ENCODE measurements at regions not wholly inside any gene's neighbourhood (a gene's known extent, or its start where the extent isn't known, plus 50 kb on each side); places are given as distances from the start of the nearest gene placed in this dataset.
A peak's percentile ranks its signal among the peaks of the same experiment; 100 is the strongest.
"Not testable (repeated sequence)": the region's sequence is repeated elsewhere in the genome, so short reads cannot be mapped to it uniquely, and the experiment has no call there.

- no peak for DNase-seq (ENCODE audit: extremely low read depth in 1 of 11, low read depth in 9 of 11, low spot score in 4 of 11)
Measured at GRCh38 chr17:68784431-68784830, 170.8 kb downstream of the ABCA8 start.

DNA sequence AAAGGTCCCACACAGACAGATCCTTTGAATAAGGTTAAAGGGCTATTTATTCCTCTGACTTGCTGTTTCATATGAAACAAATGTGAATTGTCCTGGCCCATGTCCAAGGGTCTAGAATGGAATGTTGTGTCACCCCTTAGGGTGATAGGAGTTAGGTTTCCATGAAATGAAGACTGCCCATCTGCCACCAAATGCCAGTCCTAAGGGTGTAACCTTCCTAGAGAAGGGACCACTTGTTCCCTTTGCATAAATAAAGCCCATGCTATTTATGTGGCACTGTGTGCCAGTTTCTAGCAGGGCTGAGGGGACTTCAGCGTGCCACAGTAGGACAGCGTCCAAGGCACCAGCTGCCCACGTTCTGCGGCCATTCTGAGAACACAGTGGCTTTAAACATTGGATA is 171.3 kb downstream of the ABCA8 start:
- no peak for DNase-seq (ENCODE audit: extremely low read depth in 1 of 11, low read depth in 9 of 11, low spot score in 4 of 11)

DNA sequence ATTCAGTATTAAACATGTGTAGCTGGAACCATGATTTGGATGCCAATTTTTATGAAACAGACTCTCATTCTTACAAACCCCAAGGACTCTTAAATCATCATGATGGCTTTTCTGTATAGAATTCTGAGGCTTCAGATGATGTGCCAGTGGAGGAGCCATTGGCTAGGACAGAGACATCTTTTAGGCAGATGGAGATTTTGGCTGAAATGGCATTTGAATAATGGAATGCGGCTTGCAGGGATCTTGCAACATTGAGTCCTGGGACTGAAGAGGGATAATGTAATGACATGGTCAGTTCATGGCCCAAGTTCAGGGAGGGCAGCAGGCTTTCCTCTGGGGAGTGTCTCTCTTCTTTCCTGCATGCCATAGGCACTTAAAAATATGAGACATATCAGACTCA is 172.4 kb downstream of the ABCA8 start:
- DNase-seq (ENCODE audit: extremely low read depth in 1 of 11, low read depth in 9 of 11, low spot score in 4 of 11) = no peak

- no peak for DNase-seq (ENCODE audit: extremely low read depth in 1 of 11, low read depth in 9 of 11, low spot score in 4 of 11)
Measured at GRCh38 chr17:68780596-68780995, 174.6 kb downstream of the ABCA8 start.

- no peak for DNase-seq (ENCODE audit: extremely low read depth in 1 of 11, low read depth in 9 of 11, low spot score in 4 of 11)
Measured at GRCh38 chr17:68778726-68779125, 176.5 kb downstream of the ABCA8 start.

DNA sequence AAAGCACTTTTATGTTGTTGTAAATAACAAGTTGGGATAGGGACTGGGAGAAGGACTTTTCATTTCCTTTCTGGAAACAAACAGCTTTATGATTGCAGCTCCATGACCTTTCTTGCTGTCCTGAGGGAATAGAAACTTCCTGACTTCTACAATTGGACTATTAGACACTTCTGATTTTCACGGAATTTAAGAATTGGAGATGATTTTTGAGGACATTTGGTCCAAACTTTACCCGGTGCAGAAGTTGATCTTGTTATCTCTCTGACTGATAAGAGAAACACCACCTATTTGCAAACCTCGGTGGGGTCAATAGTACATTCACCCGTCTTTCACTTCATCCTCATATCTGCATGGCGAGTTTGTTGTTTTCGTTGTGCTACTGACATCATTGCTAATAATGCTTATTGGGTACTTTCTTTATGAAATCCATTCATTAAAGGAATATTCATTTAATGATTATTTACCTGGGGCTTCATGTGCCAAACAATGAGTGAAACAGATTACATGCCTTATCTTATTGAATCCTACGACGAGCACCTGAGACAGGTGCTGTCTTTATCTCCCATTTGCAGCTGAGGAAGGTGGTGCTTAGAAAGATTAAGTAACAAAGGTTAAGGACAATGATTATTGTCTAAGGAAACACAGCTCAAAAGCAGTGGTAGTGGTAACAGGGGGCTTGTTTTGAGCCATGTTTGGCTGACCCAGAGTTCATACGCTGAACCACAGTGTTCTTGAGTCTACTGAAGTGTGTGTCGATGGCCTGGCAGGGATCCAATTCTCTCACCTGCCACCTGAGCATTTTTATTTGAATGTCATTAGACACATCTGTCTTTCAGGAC is 176.9 kb upstream of the FAM20A start:
- peak in 1 of 11 donors; percentile 24 for DNase-seq (ENCODE audit: extremely low read depth in 1 of 11, low read depth in 9 of 11, low spot score in 4 of 11)

DNA sequence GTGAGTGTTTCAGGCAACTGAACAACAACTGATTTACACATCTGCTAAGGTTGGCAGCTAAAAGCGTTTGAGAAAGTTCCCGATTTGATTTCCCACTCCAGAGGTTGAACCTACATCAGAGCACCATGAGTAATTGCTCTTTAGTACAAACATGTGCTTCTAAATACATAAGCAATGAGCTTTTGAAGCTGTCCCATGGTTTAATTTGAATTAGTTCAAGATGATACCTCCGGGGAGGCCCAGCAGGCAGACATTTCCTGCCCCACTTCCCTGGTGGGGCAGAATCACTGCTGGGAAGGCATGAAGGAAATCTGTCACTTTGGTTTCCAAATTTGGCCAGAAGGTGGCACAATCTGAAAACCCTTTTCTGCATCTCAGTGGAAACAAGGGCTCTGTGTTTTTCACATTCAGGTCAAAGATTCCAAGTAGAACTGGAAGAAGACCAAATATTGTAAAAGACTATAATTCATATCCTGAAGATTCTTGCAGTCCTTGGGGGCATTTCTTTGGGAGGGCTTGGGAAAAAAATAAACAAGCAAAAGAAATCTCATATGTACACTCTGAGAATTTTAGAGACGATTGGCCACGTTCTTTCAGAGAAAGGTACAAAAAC is 176.2 kb upstream of the FAM20A start:
- peak in 9 of 11 donors; percentile 43 to 73 (median 63) for DNase-seq (ENCODE audit: extremely low read depth in 1 of 11, low read depth in 9 of 11, low spot score in 4 of 11)

DNA sequence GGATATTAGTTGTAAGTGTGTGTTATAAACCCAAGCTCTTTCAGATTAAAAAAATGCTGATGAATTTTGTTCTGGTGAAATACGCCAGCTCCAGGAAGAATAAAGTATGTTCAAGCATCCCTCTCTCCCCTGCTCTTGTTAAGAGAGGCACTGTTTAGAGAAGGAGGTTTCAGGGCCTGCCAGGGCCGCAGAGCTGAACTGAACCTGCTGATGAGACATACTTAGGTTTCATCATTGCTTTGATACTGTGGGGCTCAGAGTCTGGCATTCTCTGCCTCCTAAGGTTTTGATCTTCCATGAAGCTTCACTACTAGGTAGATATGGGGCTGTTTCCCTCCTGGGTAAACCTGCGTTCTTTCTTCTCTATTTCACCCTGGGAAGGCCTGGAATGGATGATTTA is 175.3 kb upstream of the FAM20A start:
- DNase-seq (ENCODE audit: extremely low read depth in 1 of 11, low read depth in 9 of 11, low spot score in 4 of 11) = no peak

DNA sequence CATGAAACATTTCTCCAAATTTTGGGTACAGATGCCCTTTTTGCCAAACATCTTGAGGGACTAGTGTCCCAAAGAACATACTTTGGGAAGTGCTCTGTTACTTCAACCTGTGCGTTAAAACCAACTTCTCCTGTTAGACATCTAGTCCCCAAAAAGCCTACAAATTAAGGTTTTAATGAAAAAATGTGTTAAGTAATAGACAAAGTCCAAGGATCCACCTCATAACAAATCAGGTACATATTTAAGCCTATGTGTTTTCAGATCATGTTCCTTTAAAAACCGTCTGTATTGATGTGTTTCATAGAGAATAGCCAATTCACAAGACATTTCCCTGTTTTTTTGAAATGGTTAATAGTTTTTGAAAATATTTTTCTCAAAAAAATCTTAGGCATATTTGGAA is 174.8 kb upstream of the FAM20A start:
- no peak for DNase-seq (ENCODE audit: extremely low read depth in 1 of 11, low read depth in 9 of 11, low spot score in 4 of 11)

GRCh38 chr17:68775318-68775717 is 174.2 kb upstream of the FAM20A start:
- peak in 1 of 11 donors; percentile 17 for DNase-seq (ENCODE audit: extremely low read depth in 1 of 11, low read depth in 9 of 11, low spot score in 4 of 11)

DNA sequence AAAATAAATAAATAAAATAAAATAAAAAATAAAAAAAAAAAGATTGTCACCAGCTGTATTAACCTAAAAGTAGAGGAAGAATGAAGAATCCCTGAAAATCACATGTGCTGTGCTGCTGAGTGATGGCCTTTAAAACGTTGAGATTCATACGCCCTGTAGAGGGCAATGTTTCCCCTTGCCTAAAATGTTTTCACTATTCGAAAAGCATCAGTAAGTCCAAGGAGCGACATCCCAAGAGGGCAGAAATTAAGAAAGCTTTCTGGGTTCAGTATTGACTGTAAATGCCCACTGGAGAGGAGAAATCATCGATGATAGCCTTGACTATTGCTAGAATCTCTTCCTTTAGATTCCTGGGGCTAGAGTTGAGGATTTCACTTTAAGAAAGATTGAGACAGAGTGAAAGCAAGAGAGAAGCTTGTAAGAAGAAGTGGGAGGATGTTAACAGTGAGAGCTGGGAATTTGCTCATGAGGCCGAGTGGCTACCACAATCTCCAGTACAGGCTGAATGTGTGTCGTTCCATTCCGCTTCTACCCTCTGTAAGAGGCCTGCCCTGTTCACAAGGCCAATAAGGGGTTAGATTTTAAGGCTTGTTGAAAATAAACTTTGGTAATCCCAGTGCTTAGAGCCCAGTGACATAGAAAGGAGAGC is 170.8 kb upstream of the FAM20A start:
- DNase-seq (ENCODE audit: extremely low read depth in 1 of 11, low read depth in 9 of 11, low spot score in 4 of 11) = peak in 6 of 11 donors; percentile 39 to 59 (median 49)

DNA sequence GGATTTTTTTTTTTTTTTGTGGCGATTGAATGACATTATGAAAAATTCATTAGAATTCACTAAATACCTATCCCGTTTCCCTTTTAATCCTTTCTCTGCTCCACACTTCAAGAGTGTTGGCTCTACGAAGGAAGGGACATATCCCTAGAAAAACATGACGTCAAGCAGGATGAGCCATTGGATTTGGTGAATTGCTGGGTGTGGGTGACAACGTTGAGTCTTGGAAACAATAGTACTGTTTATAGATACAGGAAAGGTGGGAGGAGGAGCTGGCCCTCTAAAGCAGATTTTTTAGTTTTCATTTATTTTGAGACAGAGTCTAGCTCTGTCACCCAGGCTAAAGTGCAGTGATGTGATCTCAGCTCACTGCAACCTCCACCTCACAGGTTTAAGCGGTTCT is 167.6 kb upstream of the FAM20A start:
- DNase-seq (ENCODE audit: extremely low read depth in 1 of 11, low read depth in 9 of 11, low spot score in 4 of 11) = no peak

GRCh38 chr17:68766640-68767039 is 165.5 kb upstream of the FAM20A start:
- no peak for DNase-seq (ENCODE audit: extremely low read depth in 1 of 11, low read depth in 9 of 11, low spot score in 4 of 11)

- no peak for DNase-seq (ENCODE audit: extremely low read depth in 1 of 11, low read depth in 9 of 11, low spot score in 4 of 11)
Measured at GRCh38 chr17:68763562-68763961, 162.4 kb upstream of the FAM20A start.

DNA sequence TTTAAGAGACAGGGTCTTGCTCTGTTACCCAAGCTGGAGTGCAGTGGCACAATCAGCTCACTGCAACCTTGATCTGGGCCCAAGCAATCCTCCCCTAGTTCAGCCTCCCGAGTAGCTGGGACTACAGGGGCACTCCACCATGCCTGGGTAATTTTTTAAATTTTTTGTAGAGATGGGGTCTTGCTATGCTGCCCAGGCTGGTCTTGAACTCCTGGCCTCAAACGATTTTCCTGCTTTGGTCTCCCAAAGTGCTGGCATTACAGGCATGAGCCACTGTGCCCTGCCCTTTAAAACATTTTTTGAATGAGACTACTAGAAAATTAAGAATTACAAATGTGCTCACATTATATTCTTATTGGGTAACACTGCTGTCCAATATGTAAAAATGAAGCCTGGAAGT is 161.7 kb upstream of the FAM20A start:
- DNase-seq (ENCODE audit: extremely low read depth in 1 of 11, low read depth in 9 of 11, low spot score in 4 of 11) = no peak

- DNase-seq (ENCODE audit: extremely low read depth in 1 of 11, low read depth in 9 of 11, low spot score in 4 of 11) = no peak
Measured at GRCh38 chr17:68760141-68760475, 158.9 kb upstream of the FAM20A start.

DNA sequence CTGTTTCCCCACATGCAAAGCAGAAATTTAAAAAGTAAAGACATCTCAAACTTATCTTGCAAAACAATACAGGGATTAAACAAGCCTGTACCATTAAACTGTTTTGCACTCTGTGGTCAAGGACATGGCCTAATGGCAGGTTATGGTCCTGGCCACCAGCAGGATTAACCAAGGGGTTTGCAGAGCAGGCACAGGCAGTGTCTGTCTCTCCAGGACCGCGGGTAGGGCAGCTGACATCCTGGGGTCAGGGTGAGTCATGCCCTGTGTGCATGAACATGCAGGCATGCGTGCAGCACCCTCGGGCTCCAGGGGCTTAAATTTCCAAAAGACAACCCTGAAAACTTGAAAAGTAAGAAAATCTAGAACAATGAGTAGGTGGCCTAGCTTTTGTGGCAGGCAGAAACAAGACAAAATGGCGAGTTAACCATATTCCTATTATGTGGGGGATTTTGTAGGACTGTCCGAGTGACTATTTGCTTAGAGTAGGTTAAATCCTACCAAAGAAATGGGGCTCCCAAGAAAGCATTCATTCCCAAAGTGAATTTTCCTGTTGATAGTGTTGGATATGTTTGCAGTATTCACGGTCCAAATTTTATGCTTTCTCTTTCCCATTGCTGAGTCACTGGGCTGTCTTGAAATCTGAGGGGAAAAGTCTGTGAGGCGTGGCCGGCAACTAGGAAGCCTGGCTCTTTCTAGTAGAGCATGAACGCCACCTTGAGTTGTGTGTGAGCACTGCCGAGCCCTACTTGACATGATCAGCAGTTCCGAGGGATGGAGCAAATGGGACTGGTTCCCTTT is 158.4 kb upstream of the FAM20A start:
- DNase-seq (ENCODE audit: extremely low read depth in 1 of 11, low read depth in 9 of 11, low spot score in 4 of 11) = peak; percentile 72 to 90 (median 85)

- no peak for DNase-seq (ENCODE audit: extremely low read depth in 1 of 11, low read depth in 9 of 11, low spot score in 4 of 11)
Measured at GRCh38 chr17:68759002-68759342, 157.8 kb upstream of the FAM20A start.

DNA sequence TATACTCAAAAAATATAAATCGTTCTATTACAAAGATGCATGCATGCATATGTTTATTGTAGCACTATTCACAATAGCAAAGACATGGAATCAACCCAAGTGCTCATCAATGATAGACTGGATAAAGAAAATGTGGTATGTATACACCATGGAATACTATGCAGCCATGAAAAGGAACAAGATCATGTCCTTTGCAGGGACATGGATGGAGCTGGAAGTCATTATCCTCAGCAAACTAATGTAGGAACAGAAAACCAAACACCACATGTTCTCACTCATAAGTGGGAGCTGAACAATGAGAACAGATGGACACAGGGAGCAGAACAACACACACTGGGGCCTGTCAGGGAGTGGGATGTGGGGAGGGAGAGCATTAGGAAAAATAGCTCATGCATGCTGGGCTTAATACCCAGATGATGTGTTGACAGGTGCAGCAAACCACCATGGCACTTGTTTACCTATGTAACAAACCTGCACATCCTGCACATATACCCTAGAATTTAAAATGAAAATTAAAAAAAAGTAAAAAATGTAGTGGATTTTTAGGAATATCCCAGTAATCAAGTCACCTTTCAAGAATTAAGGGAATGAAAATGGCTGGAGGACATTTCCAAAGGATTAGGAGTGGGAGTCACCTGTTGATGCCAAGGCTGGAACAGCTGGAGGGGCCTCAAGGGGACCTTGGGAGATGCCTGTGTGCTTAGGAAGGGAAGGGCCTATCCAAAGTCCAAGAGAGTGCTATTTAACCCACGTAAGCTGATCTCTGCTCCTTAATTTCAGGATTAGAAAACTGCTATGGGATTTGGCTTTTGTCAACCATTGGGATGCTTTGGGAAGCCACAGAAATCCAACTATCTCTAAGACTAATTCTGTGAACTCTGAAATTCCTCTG is 156.9 kb upstream of the FAM20A start:
- DNase-seq (ENCODE audit: extremely low read depth in 1 of 11, low read depth in 9 of 11, low spot score in 4 of 11) = not testable (repeated sequence)

Measured in renal cortex interstitium (tissue), 11 donors.